Spleen (tissue), 11 donors: ENCODE measurements at regions not wholly inside any gene's neighbourhood (a gene's known extent, or its start where the extent isn't known, plus 50 kb on each side); places are given as distances from the start of the nearest gene placed in this dataset.
"Not testable (repeated sequence)": the region's sequence is repeated elsewhere in the genome, so short reads cannot be mapped to it uniquely, and the experiment has no call there.

Experiments
- DNase-seq: peaks from one replicate; pipeline ENCODE4 v3.0.0-alpha.2; 2020
- H3K27ac ChIP-seq, 8 donors: fragments of 200-600 bp; sonication (generic) in 7 of 8; 1 replicate in 4 of 8; 2 replicates in 4 of 8; pipeline versions ENCODE4 v1.5.0 to v1.8.0; 2016 to 2021; ENCODE audit warnings: inconsistent platforms in 4 of 8, mild to moderate bottlenecking in 4 of 8, moderate library complexity in 1 of 8
- H3K27me3 ChIP-seq, 7 donors: fragments of 200-600 bp; sonication (generic) in 6 of 7; replicated peaks in 1 of 7; 1 replicate in 4 of 7; 2 replicates in 3 of 7; pipeline versions ENCODE4 v1.5.0 to v1.8.0; 2016 to 2021; ENCODE audit warnings: inconsistent platforms in 3 of 7, mild to moderate bottlenecking in 1 of 7
- H3K36me3 ChIP-seq, 6 donors: fragments of 200-600 bp; sonication (generic) in 5 of 6; 1 replicate in 4 of 6; 2 replicates in 2 of 6; pipeline versions ENCODE4 v1.5.0 to v1.8.0; 2016 to 2021; ENCODE audit warnings: inconsistent platforms in 2 of 6
- H3K4me1 ChIP-seq, 6 donors: fragments of 200-600 bp; sonication (generic) in 5 of 6; 1 replicate in 3 of 6; 2 replicates in 3 of 6; pipeline versions ENCODE4 v1.5.0 to v1.8.0; 2016 to 2021; ENCODE audit warnings: inconsistent platforms in 3 of 6
- H3K4me3 ChIP-seq, 8 donors: fragments of 200-600 bp; sonication (generic) in 7 of 8; 1 replicate in 4 of 8; 2 replicates in 4 of 8; pipeline versions ENCODE4 v1.5.0 to v1.8.0; 2016 to 2021; ENCODE audit warnings: inconsistent platforms in 4 of 8, mild to moderate bottlenecking in 4 of 8, moderate library complexity in 2 of 8
- H3K9me3 ChIP-seq, 8 donors: fragments of 200-600 bp; sonication (generic) in 7 of 8; 1 replicate in 4 of 8; 2 replicates in 4 of 8; pipeline versions ENCODE4 v1.5.0 to v1.8.0; 2016 to 2021; ENCODE audit warnings: inconsistent platforms in 4 of 8
- POLR2A ChIP-seq, 3 donors: fragments of 450-650 bp; IDR thresholded peaks; one replicate each; pipeline ENCODE4 v1.5.1; 2017; ENCODE audit warnings: antibody characterized with exemption in 3 of 3, mild to moderate bottlenecking in 1 of 3
- POLR2AphosphoS5 ChIP-seq, 3 donors: sonication (generic); formaldehyde crosslinking; IDR thresholded peaks; one replicate each; pipeline ENCODE4 v1.5.1; 2017; ENCODE audit warnings: antibody characterized with exemption in 3 of 3
- WGBS, 5 donors: extraction: QIAGEN DNeasy Blood & Tissue Kit in 3 of 5; methylation state at CpG; one replicate each; pipeline versions ENCODE4 v1.1.5 to v1.1.7; 2013 to 2018; 5-methylcytosine and 5-hydroxymethylcytosine counted together
- intact Hi-C: fragments of 100-400 bp; cut with DNase I; formaldehyde crosslinking; loops from one replicate; pipeline ENCODE4 v1.15.0; 2023; ENCODE audit warnings: low total_unique reads
- TF ChIP-seq, protein P1 (sequence below), 11 experiments: fragments of 200-600 bp in 7 of 11; fragments of 450-650 bp in 4 of 11; sonication (generic) in 4 of 11; IDR thresholded peaks in 8 of 11; conservative IDR thresholded peaks in 3 of 11; 1 replicate in 7 of 11; 2 replicates in 4 of 11; pipeline versions ENCODE4 v1.4.0 to v1.8.0; 2016 to 2021; ENCODE audit warnings: antibody characterized with exemption in 11 of 11, inconsistent platforms in 4 of 11, mild to moderate bottlenecking in 1 of 11
- donor health status: healthy with polysubstance abuse.
- donor health status: DM: no; HTN: no; CAD: no; lungs with moderate emphysema.
- donor health status: DM: no; HTN: no; CAD: no.
- donor health status: Bipolar disorder and iron deficiency.
- donor health status: healthy.
- donor health status: DM: no; HTN: no; CAD: no.
- donor health status: DM: yes; HTN: yes; CAD: no.

DNA sequence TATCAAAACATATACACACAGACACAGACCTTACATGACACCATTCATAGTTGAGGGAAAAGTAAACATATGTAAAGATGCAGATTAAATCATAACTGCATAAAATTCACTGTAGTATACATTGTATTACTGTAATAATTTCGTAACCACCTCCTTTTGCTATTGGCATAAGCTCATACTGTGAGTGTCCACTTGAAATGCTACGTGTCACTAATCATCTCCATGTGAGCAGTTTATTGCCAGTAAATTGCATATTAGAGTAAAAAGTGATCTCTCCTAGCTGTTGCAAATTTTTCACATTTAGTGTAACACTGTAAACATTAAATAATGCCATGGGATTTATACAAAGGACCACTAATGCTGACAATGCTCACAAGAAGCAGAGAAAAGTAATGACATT is 256.7 kb upstream of the GNPDA2 start:
- Histone ChIP-seq H3K27me3 (no peaks in the 10 kb centered on the region), H3K4me3 (no peak overlapping the region), H3K9me3 (no peaks in the 10 kb centered on the region), H3K27ac (no peak overlapping the region), H3K36me3 (no peaks in the 10 kb centered on the region), H3K4me1 (no peaks in the 10 kb centered on the region)
- 61 to 66% (median 61%) methylated on average over 2 of the region's 2 CpGs for WGBS, 5 donors
- no peak for DNase-seq
- intact Hi-C loops = no loop called here
- TF ChIP-seq POLR2AphosphoS5 (IDR thresholded peaks at IDR 0.05) = no peak
- TF ChIP-seq POLR2A (IDR thresholded peaks at IDR 0.05) = no peak
- TF ChIP-seq, protein P1, sequence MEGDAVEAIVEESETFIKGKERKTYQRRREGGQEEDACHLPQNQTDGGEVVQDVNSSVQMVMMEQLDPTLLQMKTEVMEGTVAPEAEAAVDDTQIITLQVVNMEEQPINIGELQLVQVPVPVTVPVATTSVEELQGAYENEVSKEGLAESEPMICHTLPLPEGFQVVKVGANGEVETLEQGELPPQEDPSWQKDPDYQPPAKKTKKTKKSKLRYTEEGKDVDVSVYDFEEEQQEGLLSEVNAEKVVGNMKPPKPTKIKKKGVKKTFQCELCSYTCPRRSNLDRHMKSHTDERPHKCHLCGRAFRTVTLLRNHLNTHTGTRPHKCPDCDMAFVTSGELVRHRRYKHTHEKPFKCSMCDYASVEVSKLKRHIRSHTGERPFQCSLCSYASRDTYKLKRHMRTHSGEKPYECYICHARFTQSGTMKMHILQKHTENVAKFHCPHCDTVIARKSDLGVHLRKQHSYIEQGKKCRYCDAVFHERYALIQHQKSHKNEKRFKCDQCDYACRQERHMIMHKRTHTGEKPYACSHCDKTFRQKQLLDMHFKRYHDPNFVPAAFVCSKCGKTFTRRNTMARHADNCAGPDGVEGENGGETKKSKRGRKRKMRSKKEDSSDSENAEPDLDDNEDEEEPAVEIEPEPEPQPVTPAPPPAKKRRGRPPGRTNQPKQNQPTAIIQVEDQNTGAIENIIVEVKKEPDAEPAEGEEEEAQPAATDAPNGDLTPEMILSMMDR (IDR thresholded peaks at IDR 0.05 in 8 of 11, conservative IDR thresholded peaks at IDR 0.05 in 3 of 11) = no peak

DNA sequence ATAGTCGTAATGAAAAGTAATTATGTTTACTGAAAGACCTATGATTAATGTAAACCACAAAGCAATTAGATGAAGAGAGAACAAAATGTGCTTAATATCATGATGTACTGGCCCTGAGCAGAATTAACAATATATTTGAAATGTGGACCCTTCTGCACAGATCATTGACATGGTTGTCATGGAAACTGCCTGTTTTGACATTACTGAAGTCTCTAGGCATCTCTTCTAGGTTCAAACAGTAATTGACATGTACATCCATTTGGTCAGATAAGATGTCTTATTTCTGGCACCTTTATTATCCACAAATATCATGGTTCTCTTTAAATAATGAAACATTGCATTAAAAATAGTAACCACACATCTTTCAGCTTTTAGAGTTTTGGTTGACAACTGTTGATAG is 251.7 kb upstream of the GNPDA2 start:
- intact Hi-C loops = loop anchor here (5.0 kb wide), 1 partner anchor 209 kb away; no protein-coding TSS in a partner anchor
- no peak overlapping the region for H3K27ac ChIP-seq
- no peaks in the 10 kb centered on the region for H3K27me3 ChIP-seq
- no peaks in the 10 kb centered on the region for H3K9me3 ChIP-seq
- no peak for TF ChIP-seq POLR2A (IDR thresholded peaks at IDR 0.05)
- TF ChIP-seq POLR2AphosphoS5 (IDR thresholded peaks at IDR 0.05) = no peak
- TF ChIP-seq, protein P1 (IDR thresholded peaks at IDR 0.05 in 8 of 11, conservative IDR thresholded peaks at IDR 0.05 in 3 of 11) = no peak
- WGBS, 5 donors = 35 to 83% (median 52%) methylated on average over 1 of the region's 1 CpG
- no peaks in the 10 kb centered on the region for H3K4me1 ChIP-seq
- no peaks in the 10 kb centered on the region for H3K36me3 ChIP-seq
- no peak for DNase-seq
- H3K4me3 ChIP-seq = no peak overlapping the region

DNA sequence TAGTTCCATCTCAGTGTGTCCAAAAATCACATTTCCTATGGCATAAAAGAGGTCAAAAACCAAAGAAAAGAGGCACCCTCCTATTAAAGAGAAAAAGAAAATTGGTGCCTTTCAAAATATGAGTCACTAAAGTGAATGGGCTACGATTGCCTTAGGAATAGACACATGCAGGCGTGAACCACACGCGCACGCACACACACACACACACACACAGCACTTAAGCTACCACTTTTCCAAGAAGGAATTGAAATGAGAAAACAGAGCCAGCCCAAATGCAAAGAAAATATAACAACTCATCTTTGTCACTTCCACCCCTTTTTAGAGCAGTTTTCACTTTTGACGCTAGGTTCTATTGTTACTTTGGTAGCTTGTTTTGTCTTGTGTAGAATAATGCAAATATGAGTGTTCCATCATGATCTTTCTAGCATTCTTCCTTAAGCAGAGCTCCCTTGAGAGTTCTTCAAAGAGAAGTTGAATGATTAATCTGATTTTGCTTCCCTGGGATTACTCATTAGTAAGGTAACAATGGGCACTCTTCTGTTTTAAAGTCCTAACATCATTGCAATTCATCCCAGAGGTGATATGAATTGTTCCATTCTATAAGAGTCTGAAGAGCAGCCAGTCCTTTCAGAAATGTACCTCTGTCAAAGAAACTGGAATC is 239.2 kb upstream of the GNPDA2 start:
- Histone ChIP-seq H3K4me1 (no peaks in the 10 kb centered on the region), H3K27me3 (no peaks in the 10 kb centered on the region), H3K27ac (no peak overlapping the region), H3K9me3 (peaks cover 0 to 34% (median 26%) of the 10 kb centered on the region in 8 donors), H3K4me3 (no peak overlapping the region), H3K36me3 (no peaks in the 10 kb centered on the region)
- intact Hi-C loops = no loop called here
- WGBS, 5 donors = 85 to 93% (median 91%) methylated on average over 6 of the region's 6 CpGs
- no peak for DNase-seq
- TF ChIP-seq, protein P1 (IDR thresholded peaks at IDR 0.05 in 8 of 11, conservative IDR thresholded peaks at IDR 0.05 in 3 of 11) = no peak
- TF ChIP-seq POLR2AphosphoS5 (IDR thresholded peaks at IDR 0.05) = no peak
- no peak for TF ChIP-seq POLR2A (IDR thresholded peaks at IDR 0.05)

DNA sequence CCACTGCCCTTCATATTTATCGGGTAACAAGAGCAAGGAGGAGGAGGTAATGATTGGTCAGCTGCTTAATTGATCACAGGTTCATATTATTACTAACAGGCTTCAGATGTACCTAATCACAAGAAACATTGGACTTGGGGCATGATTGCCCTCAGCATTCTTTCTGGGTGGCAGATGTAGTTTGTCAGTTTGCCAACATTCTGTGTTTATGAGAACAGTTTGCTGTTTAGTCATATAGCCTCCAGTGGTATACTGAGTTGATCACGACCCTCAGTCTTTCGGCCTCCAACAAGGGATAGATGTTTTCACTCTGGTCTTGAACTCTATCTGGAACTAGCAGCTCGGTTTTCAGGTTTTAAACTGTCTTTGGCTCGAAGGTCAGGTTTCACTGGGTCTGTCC is 237.7 kb upstream of the GNPDA2 start:
- H3K27ac ChIP-seq, DNase-seq, H3K4me3 ChIP-seq, H3K36me3 ChIP-seq, H3K4me1 ChIP-seq, H3K27me3 ChIP-seq, intact Hi-C loops: not testable (repeated sequence)
- H3K9me3 ChIP-seq = peaks cover 0 to 49% (median 34%) of the 10 kb centered on the region in 8 donors
- WGBS, 5 donors = 55 to 79% (median 68%) methylated on average over 5 of the region's 5 CpGs
